H9 (cell line): ENCODE measurements at regions not wholly inside any gene's neighbourhood (a gene's known extent, or its start where the extent isn't known, plus 50 kb on each side); places are given as distances from the start of the nearest gene placed in this dataset.

Source experiments
- DNase-seq: peaks from one replicate; pipeline ENCODE4 v3.0.0-alpha.2; 2017
- H2AFZ ChIP-seq: one replicate; pipeline ENCODE4 v1.6.1; 2013; ENCODE audit warnings: mild to moderate bottlenecking, low read length, control low read depth, moderate library complexity
- H2AK5ac ChIP-seq: 2 replicates; pipeline ENCODE4 v1.6.1; 2013; ENCODE audit warnings: low read length, control low read depth, mixed read lengths; ENCODE audit not compliant: insufficient read length
- H2BK120ac ChIP-seq: one replicate; pipeline ENCODE4 v1.6.1; 2013; ENCODE audit warnings: low read depth, mild to moderate bottlenecking, low read length, control low read depth, inconsistent platforms; ENCODE audit not compliant: poor library complexity, severe bottlenecking
- H2BK12ac ChIP-seq: 2 replicates; pipeline ENCODE4 v1.6.1; 2013; ENCODE audit warnings: low read length, control low read depth, mixed read lengths, low read depth; ENCODE audit not compliant: insufficient read length
- H2BK15ac ChIP-seq: 2 replicates; pipeline ENCODE4 v1.6.1; 2013; ENCODE audit warnings: low read depth, low read length, control low read depth
- H2BK20ac ChIP-seq: one replicate; pipeline ENCODE4 v1.6.1; 2013; ENCODE audit warnings: low read depth, mild to moderate bottlenecking, low read length, control low read depth, inconsistent platforms; ENCODE audit not compliant: poor library complexity, severe bottlenecking
- H2BK5ac ChIP-seq: 2 replicates; pipeline ENCODE4 v1.6.1; 2013; ENCODE audit warnings: low read length, control low read depth, mixed read lengths; ENCODE audit not compliant: insufficient read length
- H3K14ac ChIP-seq: 2 replicates; pipeline ENCODE4 v1.6.1; 2013; ENCODE audit warnings: low read length, control low read depth; ENCODE audit not compliant: insufficient read depth
- H3K18ac ChIP-seq: 2 replicates; pipeline ENCODE4 v1.6.1; 2013; ENCODE audit warnings: low read depth, mild to moderate bottlenecking, mixed read lengths, low read length, control low read depth; ENCODE audit not compliant: insufficient read length
- H3K23ac ChIP-seq: 2 replicates; pipeline ENCODE4 v1.6.1; 2013; ENCODE audit warnings: low read length, control low read depth, mixed read lengths, low read depth; ENCODE audit not compliant: insufficient read length
- H3K23me2 ChIP-seq: 2 replicates; pipeline ENCODE4 v1.6.1; 2013; ENCODE audit warnings: low read depth, mild to moderate bottlenecking, mixed read lengths, low read length, control low read depth; ENCODE audit not compliant: insufficient read length, poor library complexity, severe bottlenecking
- H3K27ac ChIP-seq: 2 replicates; pipeline ENCODE4 v1.5.1; 2013; ENCODE audit warnings: low read length, control low read depth, mixed read lengths, low read depth; ENCODE audit not compliant: insufficient read length
- H3K27me3 ChIP-seq: 2 replicates; pipeline ENCODE4 v1.6.1; 2013; ENCODE audit warnings: low read length, control low read depth, inconsistent platforms; ENCODE audit not compliant: insufficient read depth
- H3K4ac ChIP-seq: 2 replicates; pipeline ENCODE4 v1.6.1; 2013; ENCODE audit warnings: low read depth, mild to moderate bottlenecking, control low read depth, inconsistent platforms, low read length, moderate library complexity
- H3K4me1 ChIP-seq: 2 replicates; pipeline ENCODE4 v1.6.1; 2013; ENCODE audit warnings: low read length, control low read depth, inconsistent platforms; ENCODE audit not compliant: insufficient read depth
- H3K4me2 ChIP-seq: 2 replicates; pipeline ENCODE4 v1.6.1; 2013; ENCODE audit warnings: low read length, control low read depth, mixed read lengths; ENCODE audit not compliant: insufficient read length, insufficient read depth
- H3K56ac ChIP-seq: 2 replicates; pipeline ENCODE4 v1.6.1; 2013; ENCODE audit warnings: low read depth, mild to moderate bottlenecking, mixed read lengths, low read length, control low read depth; ENCODE audit not compliant: insufficient read length
- H3K79me1 ChIP-seq: 2 replicates; pipeline ENCODE4 v1.6.1; 2013; ENCODE audit warnings: low read depth, mild to moderate bottlenecking, moderate library complexity, low read length, control low read depth, inconsistent platforms; ENCODE audit not compliant: insufficient read depth, poor library complexity, severe bottlenecking
- H3K79me2 ChIP-seq: 2 replicates; pipeline ENCODE4 v1.6.1; 2013; ENCODE audit warnings: low read length, control low read depth, inconsistent platforms; ENCODE audit not compliant: insufficient read depth
- H3K9ac ChIP-seq: 2 replicates; pipeline ENCODE4 v1.6.1; 2013; ENCODE audit warnings: low read length, control low read depth, mixed read lengths; ENCODE audit not compliant: insufficient read length; ENCODE audit errors: extremely low read depth
- H3K9me3 ChIP-seq: one replicate; pipeline ENCODE4 v1.6.1; 2013; ENCODE audit warnings: low read depth, low read length, inconsistent platforms; ENCODE audit not compliant: control insufficient read depth
- H3T11ph ChIP-seq: one replicate; pipeline ENCODE4 v1.6.1; 2013; ENCODE audit warnings: mild to moderate bottlenecking, low read length, control low read depth, inconsistent platforms
- H4K20me1 ChIP-seq: one replicate; pipeline ENCODE4 v1.6.1; 2013; ENCODE audit not compliant: control insufficient read depth, insufficient read length, insufficient read depth
- H4K5ac ChIP-seq: 2 replicates; pipeline ENCODE4 v1.6.1; 2013; ENCODE audit warnings: low read depth, mild to moderate bottlenecking, mixed read lengths, low read length, control low read depth; ENCODE audit not compliant: insufficient read length
- H4K8ac ChIP-seq: replicated peaks from 2 replicates; pipeline ENCODE4 v1.6.1; 2013; ENCODE audit warnings: low read length, control low read depth, mixed read lengths, low read depth; ENCODE audit not compliant: insufficient read length
- H4K91ac ChIP-seq: 2 replicates; pipeline ENCODE4 v1.6.1; 2013; ENCODE audit warnings: low read depth, mild to moderate bottlenecking, moderate library complexity, mixed read lengths, low read length, control low read depth; ENCODE audit not compliant: insufficient read length
- H3K27ac Mint-ChIP-seq, 3 experiments: 2 replicates in 2 of 3; 3 replicates in 1 of 3; pipeline ENCODE4 v1.8.0; 2020 to 2021; ENCODE audit warnings: mixed read lengths in 3 of 3, mild to moderate bottlenecking in 1 of 3, moderate library complexity in 1 of 3
- H3K27me3 Mint-ChIP-seq: 2 replicates; pipeline ENCODE4 v1.8.0; 2021; ENCODE audit warnings: low read depth, mild to moderate bottlenecking, moderate library complexity, mixed read lengths
- H3K36me3 Mint-ChIP-seq, 3 experiments: 2 replicates in 2 of 3; 3 replicates in 1 of 3; pipeline ENCODE4 v1.8.0; 2020 to 2021; ENCODE audit warnings: low read depth in 3 of 3, mixed read lengths in 3 of 3; ENCODE audit not compliant: insufficient read depth in 1 of 3
- H3K4me1 Mint-ChIP-seq, 2 experiments: 2 replicates each; pipeline ENCODE4 v1.8.0; 2020; ENCODE audit warnings: mixed read lengths in 2 of 2
- H3K4me3 Mint-ChIP-seq, 2 experiments: 2 replicates in 1 of 2; 3 replicates in 1 of 2; pipeline ENCODE4 v1.8.0; 2020 to 2021; ENCODE audit warnings: mild to moderate bottlenecking in 2 of 2, mixed read lengths in 2 of 2, moderate library complexity in 1 of 2
- H3K9me3 Mint-ChIP-seq, 2 experiments: 2 replicates in 1 of 2; 3 replicates in 1 of 2; pipeline ENCODE4 v1.8.0; 2020; ENCODE audit warnings: mild to moderate bottlenecking in 2 of 2, mixed read lengths in 2 of 2, moderate library complexity in 1 of 2
- WGBS: extraction: QIAGEN DNeasy Blood & Tissue Kit; methylation state at CpG from one replicate; pipeline ENCODE4 v1.1.7; 2013; ENCODE audit warnings: missing lambda C conversion rate, low lambda C conversion rate, mixed read lengths; ENCODE audit not compliant: insufficient read length; ENCODE audit errors: extremely low coverage; 5-methylcytosine and 5-hydroxymethylcytosine counted together
- TF ChIP-seq, protein P1 (sequence below): fragments of 200-600 bp; sonication (generic); conservative IDR thresholded peaks from 3 replicates; pipeline ENCODE4 v1.8.0; 2021; ENCODE audit warnings: antibody characterized with exemption, mild to moderate bottlenecking

GRCh38 chr2:89848114-89848513, 1156.6 kb downstream of the RPIA start:
- no peak overlapping the region for H4K91ac ChIP-seq
- H3K9me3 Mint-ChIP-seq, result peaks cover 83 to 84% of the 10 kb centered on the region in 2 experiments
- no peak overlapping the region for H3K4me3 Mint-ChIP-seq

More at GRCh38 chr2:89848114-89848513, 1156.6 kb downstream of the RPIA start:
- Histone ChIP-seq H3K79me1 (no peaks in the 10 kb centered on the region), H3K18ac (no peak overlapping the region), H2BK20ac (no peak overlapping the region), H3K4me2 (no peak overlapping the region), H3K27me3 (no peaks in the 10 kb centered on the region; the same call in 1 of the 2 replicates), H4K8ac (no peak overlapping the region), H3K14ac (no peak overlapping the region), H2AFZ (no peak overlapping the region), H3K27ac (no peak overlapping the region), H3K4me1 (no peaks in the 10 kb centered on the region), H3K23me2 (no peaks in the 10 kb centered on the region), H3K9ac (no peak overlapping the region), H3K23ac (no peak overlapping the region), H3K79me2 (no peaks in the 10 kb centered on the region), H4K5ac (no peak overlapping the region), H2BK12ac (no peak overlapping the region), H2BK15ac (no peak overlapping the region), H2BK120ac (no peak overlapping the region), H3T11ph (no peak overlapping the region), H2AK5ac (no peak overlapping the region), H3K56ac (no peak overlapping the region), H3K4ac (no peak overlapping the region), H2BK5ac (no peak overlapping the region), H4K20me1 (no peaks in the 10 kb centered on the region), H3K9me3 (peaks cover 84% of the 10 kb centered on the region)
- no peaks in the 10 kb centered on the region for H3K4me1 Mint-ChIP-seq
- no CpG with 5 or more reads among the region's 3 CpGs for WGBS
- H3K27ac Mint-ChIP-seq, result no peak overlapping the region
- TF ChIP-seq, protein P1, sequence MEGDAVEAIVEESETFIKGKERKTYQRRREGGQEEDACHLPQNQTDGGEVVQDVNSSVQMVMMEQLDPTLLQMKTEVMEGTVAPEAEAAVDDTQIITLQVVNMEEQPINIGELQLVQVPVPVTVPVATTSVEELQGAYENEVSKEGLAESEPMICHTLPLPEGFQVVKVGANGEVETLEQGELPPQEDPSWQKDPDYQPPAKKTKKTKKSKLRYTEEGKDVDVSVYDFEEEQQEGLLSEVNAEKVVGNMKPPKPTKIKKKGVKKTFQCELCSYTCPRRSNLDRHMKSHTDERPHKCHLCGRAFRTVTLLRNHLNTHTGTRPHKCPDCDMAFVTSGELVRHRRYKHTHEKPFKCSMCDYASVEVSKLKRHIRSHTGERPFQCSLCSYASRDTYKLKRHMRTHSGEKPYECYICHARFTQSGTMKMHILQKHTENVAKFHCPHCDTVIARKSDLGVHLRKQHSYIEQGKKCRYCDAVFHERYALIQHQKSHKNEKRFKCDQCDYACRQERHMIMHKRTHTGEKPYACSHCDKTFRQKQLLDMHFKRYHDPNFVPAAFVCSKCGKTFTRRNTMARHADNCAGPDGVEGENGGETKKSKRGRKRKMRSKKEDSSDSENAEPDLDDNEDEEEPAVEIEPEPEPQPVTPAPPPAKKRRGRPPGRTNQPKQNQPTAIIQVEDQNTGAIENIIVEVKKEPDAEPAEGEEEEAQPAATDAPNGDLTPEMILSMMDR, result no peak
- peaks cover 7 to 70% (median 31%) of the 10 kb centered on the region in 3 experiments; a peak in 6 of 7 replicates for H3K36me3 Mint-ChIP-seq
- no peak for DNase-seq
- H3K27me3 Mint-ChIP-seq, result peaks cover 3% of the 10 kb centered on the region
